ENCODE measurements at regions not wholly inside any gene's neighbourhood (a gene's known extent, or its start where the extent isn't known, plus 50 kb on each side); places are given as distances from the start of the nearest gene placed in this dataset.
A peak's percentile ranks its signal among the peaks of the same experiment; 100 is the strongest.
"Not testable (repeated sequence)": the region's sequence is repeated elsewhere in the genome, so short reads cannot be mapped to it uniquely, and the experiment has no call there.

DNA sequence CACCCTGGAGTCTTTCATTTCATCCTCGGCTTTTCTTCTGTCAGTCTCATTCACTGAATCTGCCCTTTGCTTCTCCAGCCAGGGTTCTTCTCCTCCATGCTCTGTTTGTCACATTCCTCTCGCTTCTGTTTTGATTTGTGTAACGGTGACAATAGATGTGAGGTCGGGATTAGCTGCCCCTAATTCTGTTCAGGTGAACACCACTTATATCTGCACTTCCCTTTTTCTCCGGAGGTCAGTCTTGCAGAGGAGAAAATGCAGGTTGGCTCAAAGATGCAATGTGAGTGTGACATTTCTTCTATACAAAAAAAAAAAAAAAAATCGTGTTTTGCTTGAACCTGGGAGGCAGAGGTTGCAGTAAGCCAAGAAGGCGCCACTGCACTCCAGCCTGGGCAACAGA lies 262.9 kb downstream of the ASMT start:
- Histone ChIP-seq H3K4me3 (replicated peaks in 1 of 4; ENCODE audit: control extremely low read depth in 1 of 4, insufficient read depth in 1 of 4, low read depth in 3 of 4, low read length in 4 of 4) (no peak overlapping the region), H3K4me2 (ENCODE audit: extremely low read depth, insufficient read depth, low read length) (no peak overlapping the region), H3K9ac (ENCODE audit: insufficient read depth, low read length) (no peak overlapping the region), H3K27ac (ENCODE audit: insufficient read depth, low read length) (no peak overlapping the region), H3K79me2 (ENCODE audit: control insufficient read depth, insufficient read depth, low read length) (no peaks in the 10 kb centered on the region), H3K4me1 (ENCODE audit: control insufficient read depth, extremely low read depth, insufficient read depth, low read length) (no peaks in the 10 kb centered on the region), H4K20me1 (ENCODE audit: control insufficient read depth, extremely low read depth, insufficient read depth, low read length) (no peaks in the 10 kb centered on the region), H2AFZ (ENCODE audit: low read length) (no peak overlapping the region), H3K9me3 (ENCODE audit: control insufficient read depth, insufficient read depth, low read depth, low read length) (no peaks in the 10 kb centered on the region), H3K36me3 (ENCODE audit: control insufficient read depth, insufficient read depth, low read length) (no peaks in the 10 kb centered on the region), H3K27me3 (ENCODE audit: control insufficient read depth, insufficient read depth, low read length) (no peaks in the 10 kb centered on the region)
- no peak for DNase-seq (ENCODE audit: low read depth in 2 of 2)
- no peak for TF ChIP-seq EZH2 (IDR thresholded peaks at IDR 0.05; ENCODE audit: low read length, missing control alignments)
- TF ChIP-seq CTCF (conservative IDR thresholded peaks at IDR 0.05 in 1 of 2, IDR thresholded peaks at IDR 0.05 in 1 of 2; ENCODE audit: low read depth in 1 of 2, low read length in 2 of 2) = no peak

DNA sequence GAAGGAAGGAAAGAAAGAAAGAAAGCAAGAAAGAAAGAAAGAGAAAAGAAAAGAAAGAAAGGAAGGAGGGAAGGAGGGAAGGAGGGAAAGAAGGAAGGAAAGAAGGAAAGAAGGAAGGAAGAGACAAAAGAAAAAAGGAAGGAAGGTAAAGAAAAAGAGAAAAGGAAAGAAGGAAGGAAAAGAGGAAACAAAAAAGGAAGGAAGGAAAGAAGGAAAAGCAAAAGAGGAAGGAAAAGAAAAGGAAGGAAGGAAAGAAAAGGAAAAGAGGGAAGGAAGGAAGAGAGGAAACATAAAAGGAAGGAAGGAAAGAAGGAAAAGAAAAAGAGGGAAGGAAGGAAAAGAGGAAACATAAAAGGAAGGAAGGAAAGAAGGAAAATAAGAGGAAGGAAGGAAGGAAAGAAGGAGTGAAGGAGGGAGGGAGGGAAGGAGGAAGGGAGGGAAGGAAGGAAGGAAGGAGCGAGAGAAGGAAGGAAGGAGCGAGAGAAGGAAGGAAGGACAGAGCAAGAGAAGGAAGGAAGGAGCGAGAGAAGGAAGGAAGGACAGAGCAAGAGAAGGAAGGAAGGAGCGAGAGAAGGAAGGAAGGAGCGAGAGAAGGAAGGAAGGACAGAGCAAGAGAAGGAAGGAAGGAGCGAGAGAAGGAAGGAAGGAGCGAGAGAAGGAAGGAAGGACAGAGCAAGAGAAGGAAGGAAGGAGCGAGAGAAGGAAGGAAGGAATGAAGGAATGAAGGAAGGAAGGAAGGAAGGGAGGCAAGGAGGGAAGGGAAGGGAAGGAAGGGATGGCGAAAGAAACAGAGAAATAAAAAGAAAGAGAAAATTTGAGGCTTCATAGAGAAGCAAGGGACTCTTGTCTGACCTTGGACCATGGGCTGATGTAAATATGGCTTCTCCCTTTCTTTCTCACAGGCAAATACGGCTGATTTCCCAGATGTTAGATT lies 266.3 kb downstream of the ASMT start:
- H2AFZ ChIP-seq (ENCODE audit: low read length); H3K4me2 ChIP-seq (ENCODE audit: extremely low read depth, insufficient read depth, low read length); H3K9ac ChIP-seq (ENCODE audit: insufficient read depth, low read length); H3K27me3 ChIP-seq (ENCODE audit: control insufficient read depth, insufficient read depth, low read length); H4K20me1 ChIP-seq (ENCODE audit: control insufficient read depth, extremely low read depth, insufficient read depth, low read length); H3K9me3 ChIP-seq (ENCODE audit: control insufficient read depth, insufficient read depth, low read depth, low read length); H3K4me1 ChIP-seq (ENCODE audit: control insufficient read depth, extremely low read depth, insufficient read depth, low read length); H3K36me3 ChIP-seq (ENCODE audit: control insufficient read depth, insufficient read depth, low read length); H3K4me3 ChIP-seq (replicated peaks in 1 of 4; ENCODE audit: control extremely low read depth in 1 of 4, insufficient read depth in 1 of 4, low read depth in 3 of 4, low read length in 4 of 4); H3K79me2 ChIP-seq (ENCODE audit: control insufficient read depth, insufficient read depth, low read length); H3K27ac ChIP-seq (ENCODE audit: insufficient read depth, low read length); DNase-seq (ENCODE audit: low read depth in 2 of 2): not testable (repeated sequence)

- Histone ChIP-seq H3K4me2 (ENCODE audit: extremely low read depth, insufficient read depth, low read length) (no peak overlapping the region), H2AFZ (ENCODE audit: low read length) (no peak overlapping the region), H3K36me3 (ENCODE audit: control insufficient read depth, insufficient read depth, low read length) (no peaks in the 10 kb centered on the region), H3K79me2 (ENCODE audit: control insufficient read depth, insufficient read depth, low read length) (no peaks in the 10 kb centered on the region), H3K27me3 (ENCODE audit: control insufficient read depth, insufficient read depth, low read length) (no peaks in the 10 kb centered on the region), H3K4me1 (ENCODE audit: control insufficient read depth, extremely low read depth, insufficient read depth, low read length) (no peaks in the 10 kb centered on the region), H4K20me1 (ENCODE audit: control insufficient read depth, extremely low read depth, insufficient read depth, low read length) (no peaks in the 10 kb centered on the region), H3K9me3 (ENCODE audit: control insufficient read depth, insufficient read depth, low read depth, low read length) (no peaks in the 10 kb centered on the region), H3K4me3 (replicated peaks in 1 of 4; ENCODE audit: control extremely low read depth in 1 of 4, insufficient read depth in 1 of 4, low read depth in 3 of 4, low read length in 4 of 4) (no peak overlapping the region), H3K9ac (ENCODE audit: insufficient read depth, low read length) (no peak overlapping the region), H3K27ac (ENCODE audit: insufficient read depth, low read length) (no peak overlapping the region)
- no peak for TF ChIP-seq EZH2 (IDR thresholded peaks at IDR 0.05; ENCODE audit: low read length, missing control alignments)
- TF ChIP-seq CTCF (conservative IDR thresholded peaks at IDR 0.05 in 1 of 2, IDR thresholded peaks at IDR 0.05 in 1 of 2; ENCODE audit: low read depth in 1 of 2, low read length in 2 of 2) = no peak
- peak in 1 of 2 donors; percentile 11 for DNase-seq (ENCODE audit: low read depth in 2 of 2)
Measured at GRCh38 chrX:1883772-1884171, 268.9 kb downstream of the ASMT start.

All from fibroblast of lung (primary cell).